ENCODE measurements at regions not wholly inside any gene's neighbourhood (a gene's known extent, or its start where the extent isn't known, plus 50 kb on each side); places are given as distances from the start of the nearest gene placed in this dataset.

DNA sequence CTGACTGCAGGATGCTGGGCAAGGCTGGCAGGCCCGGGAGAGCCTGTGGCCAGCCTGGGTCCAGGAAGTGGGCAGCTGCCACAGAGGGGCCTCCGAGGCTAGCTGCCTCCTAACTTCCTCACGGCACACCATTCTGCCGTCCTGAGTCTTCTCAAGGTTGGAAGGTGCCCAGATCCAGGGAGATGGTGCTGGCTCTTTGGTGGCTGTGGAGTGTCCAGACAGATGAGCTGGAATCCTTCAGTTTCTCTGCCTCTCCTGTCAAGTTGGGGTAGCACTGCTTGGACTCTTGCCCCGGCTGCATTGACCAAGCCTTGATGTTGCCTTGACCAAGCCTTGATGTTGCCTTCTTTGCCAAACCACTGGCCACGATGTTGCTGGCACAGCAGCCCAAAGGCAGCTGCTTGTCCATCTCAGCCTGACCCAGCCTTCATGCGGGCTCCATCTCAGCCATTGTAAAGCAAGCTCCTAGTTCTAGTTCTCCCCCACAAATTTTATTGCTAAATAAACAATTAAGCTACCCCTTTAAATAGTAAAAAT is 75.1 kb upstream of the AFDN start:
- no peak for TF ChIP-seq YY1 (IDR thresholded peaks at IDR 0.05; ENCODE audit: insufficient read depth, insufficient replicate concordance, low read depth, low read length)
- TF ChIP-seq, protein P1, sequence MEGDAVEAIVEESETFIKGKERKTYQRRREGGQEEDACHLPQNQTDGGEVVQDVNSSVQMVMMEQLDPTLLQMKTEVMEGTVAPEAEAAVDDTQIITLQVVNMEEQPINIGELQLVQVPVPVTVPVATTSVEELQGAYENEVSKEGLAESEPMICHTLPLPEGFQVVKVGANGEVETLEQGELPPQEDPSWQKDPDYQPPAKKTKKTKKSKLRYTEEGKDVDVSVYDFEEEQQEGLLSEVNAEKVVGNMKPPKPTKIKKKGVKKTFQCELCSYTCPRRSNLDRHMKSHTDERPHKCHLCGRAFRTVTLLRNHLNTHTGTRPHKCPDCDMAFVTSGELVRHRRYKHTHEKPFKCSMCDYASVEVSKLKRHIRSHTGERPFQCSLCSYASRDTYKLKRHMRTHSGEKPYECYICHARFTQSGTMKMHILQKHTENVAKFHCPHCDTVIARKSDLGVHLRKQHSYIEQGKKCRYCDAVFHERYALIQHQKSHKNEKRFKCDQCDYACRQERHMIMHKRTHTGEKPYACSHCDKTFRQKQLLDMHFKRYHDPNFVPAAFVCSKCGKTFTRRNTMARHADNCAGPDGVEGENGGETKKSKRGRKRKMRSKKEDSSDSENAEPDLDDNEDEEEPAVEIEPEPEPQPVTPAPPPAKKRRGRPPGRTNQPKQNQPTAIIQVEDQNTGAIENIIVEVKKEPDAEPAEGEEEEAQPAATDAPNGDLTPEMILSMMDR (CRISPR knock-in tag; IDR thresholded peaks at IDR 0.05) = no peak
- no peak for TF ChIP-seq MED13 (CRISPR knock-in tag; IDR thresholded peaks at IDR 0.05)
- TF ChIP-seq ZNF121 (CRISPR knock-in tag; IDR thresholded peaks at IDR 0.05) = no peak
- no peak for TF ChIP-seq ZNF282 (IDR thresholded peaks at IDR 0.05; ENCODE audit: partially characterized antibody)
- no peak for TF ChIP-seq SMAD3 (CRISPR knock-in tag; IDR thresholded peaks at IDR 0.05)
- no peak for TF ChIP-seq KDM5A (IDR thresholded peaks at IDR 0.05; ENCODE audit: borderline replicate concordance, low read length)
